Esophagus muscularis mucosa (tissue), 4 donors: ENCODE measurements at regions not wholly inside any gene's neighbourhood (a gene's known extent, or its start where the extent isn't known, plus 50 kb on each side); places are given as distances from the start of the nearest gene placed in this dataset.

ENCODE experiments used
- DNase-seq: peaks from one replicate; pipeline ENCODE4 v3.0.0-alpha.2; 2017; ENCODE audit errors: extremely low spot score
- H3K27ac ChIP-seq, 4 donors: fragments of 200-600 bp; sonication (generic); replicated peaks in 1 of 4; 1 replicate in 3 of 4; 2 replicates in 1 of 4; pipeline ENCODE4 v1.5.1; 2016 to 2019; ENCODE audit warnings: mild to moderate bottlenecking in 1 of 4
- H3K27me3 ChIP-seq, 4 donors: fragments of 200-600 bp; sonication (generic); one replicate each; pipeline versions ENCODE4 v1.5.1 to v1.6.0; 2016 to 2019
- H3K36me3 ChIP-seq, 4 donors: fragments of 200-600 bp; sonication (generic); one replicate each; pipeline ENCODE4 v1.5.1; 2016 to 2019
- H3K4me1 ChIP-seq, 4 donors: fragments of 200-600 bp; sonication (generic); one replicate each; pipeline ENCODE4 v1.5.1; 2016 to 2019
- H3K4me3 ChIP-seq, 4 donors: fragments of 200-600 bp; sonication (generic); 1 replicate in 2 of 4; 2 replicates in 2 of 4; pipeline ENCODE4 v1.5.1; 2016 to 2019; ENCODE audit warnings: mild to moderate bottlenecking in 4 of 4, moderate library complexity in 1 of 4
- H3K9me3 ChIP-seq, 4 donors: fragments of 200-600 bp; sonication (generic); 1 replicate in 3 of 4; 2 replicates in 1 of 4; pipeline ENCODE4 v1.5.1; 2016 to 2019
- EP300 ChIP-seq: sonication (generic); formaldehyde crosslinking; IDR thresholded peaks from one replicate; pipeline ENCODE4 v1.6.1; 2017; ENCODE audit warnings: antibody characterized with exemption
- POLR2A ChIP-seq: fragments of 450-650 bp; IDR thresholded peaks from one replicate; pipeline ENCODE4 v1.6.1; 2017; ENCODE audit warnings: antibody characterized with exemption, moderate library complexity, mild to moderate bottlenecking, low read depth
- POLR2AphosphoS5 ChIP-seq, 2 donors: sonication (generic); formaldehyde crosslinking; IDR thresholded peaks; one replicate each; pipeline ENCODE4 v1.6.1; 2017; ENCODE audit warnings: antibody characterized with exemption in 2 of 2
- WGBS: methylation state at CpG from one replicate; pipeline ENCODE4 v1.1.5; 2018; 5-methylcytosine and 5-hydroxymethylcytosine counted together
- intact Hi-C: fragments of 100-400 bp; cut with DNase I; formaldehyde crosslinking; loops from one replicate; pipeline ENCODE4 v1.15.1; 2023
- TF ChIP-seq, protein P1 (sequence below), 3 experiments: fragments of 200-600 bp in 2 of 3; fragments of 450-650 bp in 1 of 3; sonication (generic) in 2 of 3; IDR thresholded peaks; one replicate each; pipeline ENCODE4 v1.5.1; 2017 to 2019; ENCODE audit warnings: antibody characterized with exemption in 3 of 3, mild to moderate bottlenecking in 2 of 3, moderate library complexity in 1 of 3

DNA sequence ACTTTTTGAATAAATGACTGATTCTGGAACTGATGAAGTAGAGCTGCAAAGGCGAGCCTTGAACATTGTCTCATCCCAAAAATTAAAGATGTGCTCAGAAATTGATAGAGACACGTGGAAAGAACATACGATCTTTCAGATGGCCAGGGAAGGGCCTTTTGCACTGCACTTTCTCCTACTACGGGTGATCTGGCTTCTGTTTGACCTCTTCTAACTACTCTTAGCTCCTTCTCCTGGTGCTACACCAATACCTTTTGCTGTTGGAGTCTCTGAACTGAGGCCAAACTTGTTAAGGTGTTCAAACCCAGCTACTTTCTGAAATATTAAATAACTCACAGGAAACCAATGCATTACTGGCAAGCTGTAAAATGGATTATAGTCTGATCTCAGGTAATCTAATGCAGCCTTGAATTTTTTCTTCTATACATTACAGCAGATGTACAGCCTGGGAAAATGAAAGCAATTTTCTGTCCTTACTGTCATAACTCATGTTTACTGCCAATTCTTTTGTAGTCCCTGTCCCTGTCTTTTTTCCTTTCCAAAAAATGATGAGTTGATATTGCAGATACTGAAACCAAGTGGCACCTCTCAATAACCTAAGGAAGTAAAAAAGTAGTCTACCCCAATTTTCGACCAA is 1086.1 kb upstream of the CNTN5 start:
- WGBS: 87% methylated on average over 5 of the region's 5 CpGs
- Histone ChIP-seq H3K4me1 (no peaks in the 10 kb centered on the region), H3K27me3 (no peaks in the 10 kb centered on the region), H3K4me3 (no peak overlapping the region), H3K27ac (no peak overlapping the region), H3K36me3 (no peaks in the 10 kb centered on the region), H3K9me3 (no peaks in the 10 kb centered on the region)
- TF ChIP-seq, protein P1, sequence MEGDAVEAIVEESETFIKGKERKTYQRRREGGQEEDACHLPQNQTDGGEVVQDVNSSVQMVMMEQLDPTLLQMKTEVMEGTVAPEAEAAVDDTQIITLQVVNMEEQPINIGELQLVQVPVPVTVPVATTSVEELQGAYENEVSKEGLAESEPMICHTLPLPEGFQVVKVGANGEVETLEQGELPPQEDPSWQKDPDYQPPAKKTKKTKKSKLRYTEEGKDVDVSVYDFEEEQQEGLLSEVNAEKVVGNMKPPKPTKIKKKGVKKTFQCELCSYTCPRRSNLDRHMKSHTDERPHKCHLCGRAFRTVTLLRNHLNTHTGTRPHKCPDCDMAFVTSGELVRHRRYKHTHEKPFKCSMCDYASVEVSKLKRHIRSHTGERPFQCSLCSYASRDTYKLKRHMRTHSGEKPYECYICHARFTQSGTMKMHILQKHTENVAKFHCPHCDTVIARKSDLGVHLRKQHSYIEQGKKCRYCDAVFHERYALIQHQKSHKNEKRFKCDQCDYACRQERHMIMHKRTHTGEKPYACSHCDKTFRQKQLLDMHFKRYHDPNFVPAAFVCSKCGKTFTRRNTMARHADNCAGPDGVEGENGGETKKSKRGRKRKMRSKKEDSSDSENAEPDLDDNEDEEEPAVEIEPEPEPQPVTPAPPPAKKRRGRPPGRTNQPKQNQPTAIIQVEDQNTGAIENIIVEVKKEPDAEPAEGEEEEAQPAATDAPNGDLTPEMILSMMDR (IDR thresholded peaks at IDR 0.05): no peak
- TF ChIP-seq POLR2AphosphoS5 (IDR thresholded peaks at IDR 0.05) (no peak), POLR2A (no peak), EP300 (no peak)
- DNase-seq: no peak
- intact Hi-C loops: no loop called here

DNA sequence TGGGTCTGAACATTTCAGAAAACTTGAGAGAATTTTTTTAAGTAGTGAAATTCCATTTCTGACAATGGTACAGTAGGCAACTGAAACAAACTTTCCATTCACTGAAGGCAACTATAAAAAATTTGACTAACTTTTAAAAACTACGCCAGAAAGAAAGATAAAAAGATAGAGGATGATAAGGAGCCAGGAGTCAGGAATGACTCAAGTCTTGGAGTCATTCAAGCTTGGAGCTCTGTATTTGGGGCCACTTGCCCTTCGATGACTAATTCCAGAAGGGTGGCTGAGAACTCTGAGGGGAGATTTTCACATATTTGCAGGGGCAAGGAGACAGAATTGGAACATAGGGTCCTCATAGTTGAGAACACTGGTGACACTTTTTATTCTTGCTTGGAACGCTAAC is 1083.2 kb upstream of the CNTN5 start:
- H3K27ac ChIP-seq: no peak overlapping the region
- intact Hi-C loops: no loop called here
- WGBS: 86% methylated on average over 3 of the region's 3 CpGs
- H3K36me3 ChIP-seq: no peaks in the 10 kb centered on the region
- H3K9me3 ChIP-seq: no peaks in the 10 kb centered on the region
- H3K4me3 ChIP-seq: no peak overlapping the region
- DNase-seq: no peak
- TF ChIP-seq POLR2AphosphoS5 (IDR thresholded peaks at IDR 0.05) (no peak), EP300 (no peak)
- TF ChIP-seq, protein P1 (IDR thresholded peaks at IDR 0.05): no peak
- no peaks in the 10 kb centered on the region for H3K4me1 ChIP-seq
- H3K27me3 ChIP-seq: no peaks in the 10 kb centered on the region

DNA sequence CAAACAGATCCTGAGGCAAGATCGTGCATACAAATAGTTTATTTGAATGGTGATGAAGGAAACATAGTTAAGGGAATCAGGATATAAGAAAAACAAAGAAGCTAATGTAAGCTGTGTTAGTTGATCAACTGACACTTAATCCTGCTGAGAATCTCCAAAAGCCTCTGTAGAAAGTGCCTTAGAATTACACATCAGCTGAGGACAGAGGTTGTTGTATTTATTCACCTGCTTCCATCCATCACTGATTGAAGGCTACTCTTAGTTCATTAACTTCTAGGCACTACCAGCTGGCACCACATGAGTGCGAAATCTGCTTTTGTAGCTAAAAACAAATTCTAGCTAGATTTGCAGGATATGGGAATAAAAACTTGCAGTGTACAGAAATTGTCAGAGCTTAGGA is 1082.0 kb upstream of the CNTN5 start:
- H3K4me3 ChIP-seq: no peak overlapping the region
- 74% methylated on average over 2 of the region's 2 CpGs for WGBS
- no peaks in the 10 kb centered on the region for H3K36me3 ChIP-seq
- no peaks in the 10 kb centered on the region for H3K9me3 ChIP-seq
- H3K27me3 ChIP-seq: no peaks in the 10 kb centered on the region
- H3K27ac ChIP-seq: no peak overlapping the region
- TF ChIP-seq POLR2A (no peak), EP300 (no peak), POLR2AphosphoS5 (IDR thresholded peaks at IDR 0.05) (no peak)
- TF ChIP-seq, protein P1 (IDR thresholded peaks at IDR 0.05): no peak
- intact Hi-C loops: no loop called here
- H3K4me1 ChIP-seq: no peaks in the 10 kb centered on the region
- no peak for DNase-seq

DNA sequence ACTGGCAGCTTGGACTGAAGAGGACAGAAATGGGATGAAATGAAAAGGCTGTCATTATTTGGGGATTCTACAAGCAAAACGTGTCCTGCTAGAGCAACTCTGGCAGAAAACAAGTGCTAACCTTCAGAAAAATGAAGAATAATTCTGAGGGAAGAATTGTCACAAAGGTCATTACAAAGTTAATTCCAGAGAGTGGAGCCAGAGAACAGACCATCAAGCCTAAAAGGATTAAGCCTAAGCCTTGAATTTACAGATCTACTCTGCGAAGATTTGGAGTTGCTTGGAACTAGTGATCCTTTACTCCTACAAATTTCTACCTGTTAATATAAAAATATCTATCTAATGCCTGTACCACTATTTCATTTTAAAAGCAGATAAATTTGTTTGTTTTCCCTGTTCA is 1077.3 kb upstream of the CNTN5 start:
- Histone ChIP-seq H3K36me3 (no peaks in the 10 kb centered on the region), H3K27ac (no peak overlapping the region), H3K27me3 (no peaks in the 10 kb centered on the region), H3K4me1 (no peaks in the 10 kb centered on the region), H3K4me3 (no peak overlapping the region), H3K9me3 (no peaks in the 10 kb centered on the region)
- TF ChIP-seq POLR2AphosphoS5 (IDR thresholded peaks at IDR 0.05): no peak
- TF ChIP-seq, protein P1 (IDR thresholded peaks at IDR 0.05): no peak
- TF ChIP-seq POLR2A: no peak
- 68% methylated on average over 2 of the region's 2 CpGs for WGBS
- no peak for DNase-seq
- intact Hi-C loops: no loop called here

DNA sequence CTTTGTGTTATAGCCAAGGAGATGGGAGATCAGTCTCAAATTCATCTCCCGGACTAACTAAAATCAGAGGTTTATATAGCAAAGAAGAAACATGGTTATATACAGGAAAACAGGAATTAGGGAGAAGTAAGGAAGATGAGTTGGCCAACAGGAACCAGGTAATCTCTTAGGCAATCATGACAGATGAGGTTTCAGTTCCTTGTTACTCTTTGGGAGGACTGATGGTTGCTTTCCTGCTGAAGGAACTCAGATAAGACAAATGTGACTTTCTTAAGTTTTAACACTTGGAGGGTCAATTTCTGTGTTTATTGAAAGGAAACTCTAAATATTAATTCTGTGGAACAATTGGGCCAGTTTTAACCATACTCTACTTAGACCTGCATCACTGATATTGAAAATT is 1072.0 kb upstream of the CNTN5 start:
- Histone ChIP-seq H3K9me3 (peaks cover 0 to 6% (median 1%) of the 10 kb centered on the region in 4 donors), H3K4me3 (no peak overlapping the region), H3K36me3 (no peaks in the 10 kb centered on the region), H3K27me3 (no peaks in the 10 kb centered on the region), H3K27ac (no peak overlapping the region), H3K4me1 (no peaks in the 10 kb centered on the region)
- intact Hi-C loops: no loop called here
- no peak for DNase-seq
- 3% methylated on average over 1 of the region's 1 CpG for WGBS
- TF ChIP-seq, protein P1 (IDR thresholded peaks at IDR 0.05): no peak
- no peak for TF ChIP-seq POLR2A
- TF ChIP-seq POLR2AphosphoS5 (IDR thresholded peaks at IDR 0.05): no peak
- no peak for TF ChIP-seq EP300
